Inflammatory macrophage treated with lipopolysaccharide for 1 hour (primary cell): ENCODE measurements at regions not wholly inside any gene's neighbourhood (a gene's known extent, or its start where the extent isn't known, plus 50 kb on each side); places are given as distances from the start of the nearest gene placed in this dataset.
"Not testable (repeated sequence)": the region's sequence is repeated elsewhere in the genome, so short reads cannot be mapped to it uniquely, and the experiment has no call there.

Experiments used
- DNase-seq, 2 donors: peaks; one replicate each; pipeline ENCODE4 v3.0.0-alpha.2; 2020 to 2022

- not testable (repeated sequence) for DNase-seq
These were observed 118.3 kb upstream of the NPAP1 start for GRCh38 chr15:24557281-24557680.

GRCh38 chr15:24607636-24608035 is 67.9 kb upstream of the NPAP1 start:
- no peak for DNase-seq

GRCh38 chr15:24617646-24618045 is 57.9 kb upstream of the NPAP1 start:
- no peak for DNase-seq

- DNase-seq = no peak
These were observed 53.9 kb upstream of the NPAP1 start for GRCh38 chr15:24621630-24622215.
